ENCODE measurements at regions not wholly inside any gene's neighbourhood (a gene's known extent, or its start where the extent isn't known, plus 50 kb on each side); places are given as distances from the start of the nearest gene placed in this dataset.

GRCh38 chr4:62252728-62253127 lies 1052.6 kb downstream of the ADGRL3 start:
- Histone ChIP-seq H3T11ph (ENCODE audit: low read length) (no peak overlapping the region), H3K4ac (ENCODE audit: low read depth, low read length) (no peak overlapping the region), H3K27ac (ENCODE audit: insufficient read length, low read depth, low read length) (no peak overlapping the region), H3K9me3 (ENCODE audit: control insufficient read depth, low read depth, low read length) (no peaks in the 10 kb centered on the region), H4K20me1 (ENCODE audit: control insufficient read depth, insufficient read depth, insufficient read length) (no peaks in the 10 kb centered on the region), H3K9ac (ENCODE audit: extremely low read depth, insufficient read length, low read length) (no peak overlapping the region), H3K23me2 (ENCODE audit: insufficient read length, low read depth, low read length, poor library complexity, severe bottlenecking) (no peaks in the 10 kb centered on the region), H3K4me1 (ENCODE audit: insufficient read depth, low read length) (no peaks in the 10 kb centered on the region; the same call in 1 of the 2 replicates), H3K56ac (ENCODE audit: insufficient read length, low read depth, low read length) (no peak overlapping the region), H4K91ac (ENCODE audit: insufficient read length, low read depth, low read length) (no peak overlapping the region), H2BK12ac (ENCODE audit: insufficient read length, low read depth, low read length) (no peak overlapping the region), H2BK120ac (ENCODE audit: low read depth, low read length, poor library complexity, severe bottlenecking) (no peak overlapping the region), H3K27me3 (ENCODE audit: insufficient read depth, low read length) (0 out of 2 replicates have a peak, but pooled peaks cover 2% of the 10 kb centered on the region), H4K5ac (ENCODE audit: insufficient read length, low read depth, low read length) (no peak overlapping the region), H3K79me2 (ENCODE audit: insufficient read depth, low read length) (no peaks in the 10 kb centered on the region), H3K14ac (ENCODE audit: insufficient read depth, low read length) (no peak overlapping the region), H2AFZ (ENCODE audit: low read length) (no peak overlapping the region), H2BK5ac (ENCODE audit: insufficient read length, low read length) (no peak overlapping the region), H2BK20ac (ENCODE audit: low read depth, low read length, poor library complexity, severe bottlenecking) (no peak overlapping the region), H3K23ac (ENCODE audit: insufficient read length, low read depth, low read length) (no peak overlapping the region), H3K4me2 (ENCODE audit: insufficient read depth, insufficient read length, low read length) (no peak overlapping the region), H4K8ac (replicated peaks; ENCODE audit: insufficient read length, low read depth, low read length) (no peak overlapping the region), H3K79me1 (ENCODE audit: insufficient read depth, low read depth, low read length, poor library complexity, severe bottlenecking) (no peaks in the 10 kb centered on the region), H3K18ac (ENCODE audit: insufficient read length, low read depth, low read length) (no peak overlapping the region), H2BK15ac (ENCODE audit: low read depth, low read length) (no peak overlapping the region), H2AK5ac (ENCODE audit: insufficient read length, low read length) (no peak overlapping the region)
- no peak for TF ChIP-seq CTCF (conservative IDR thresholded peaks at IDR 0.05)
- Mint-ChIP-seq H3K36me3 (ENCODE audit: insufficient read depth in 1 of 3, low read depth in 3 of 3) (no peaks in the 10 kb centered on the region), H3K27me3 (ENCODE audit: low read depth) (no peaks in the 10 kb centered on the region), H3K27ac (no peak overlapping the region), H3K4me1 (peaks cover 7 to 9% of the 10 kb centered on the region in 2 experiments), H3K4me3 (no peak overlapping the region), H3K9me3 (no peaks in the 10 kb centered on the region; a peak in 1 of 5 replicates)
- no CpG with 5 or more reads among the region's 1 CpG for WGBS (ENCODE audit: extremely low coverage, insufficient read length, low lambda C conversion rate)
- no peak for DNase-seq

All from H9 (cell line).